Ectodermal cell (in vitro differentiated cells): ENCODE measurements at regions not wholly inside any gene's neighbourhood (a gene's known extent, or its start where the extent isn't known, plus 50 kb on each side); places are given as distances from the start of the nearest gene placed in this dataset.

Experiments
- H3K27ac ChIP-seq: 2 replicates; pipeline ENCODE4 v1.7.0; 2013; ENCODE audit warnings: mild to moderate bottlenecking, low read depth, low read length; ENCODE audit not compliant: insufficient read depth, poor library complexity, severe bottlenecking
- H3K27me3 ChIP-seq: 2 replicates; pipeline ENCODE4 v1.7.0; 2013; ENCODE audit warnings: mild to moderate bottlenecking, low read length; ENCODE audit not compliant: insufficient read depth, control insufficient read depth, poor library complexity, severe bottlenecking
- H3K36me3 ChIP-seq: one replicate; pipeline ENCODE4 v1.7.0; 2013; ENCODE audit warnings: low read length; ENCODE audit not compliant: control insufficient read depth, insufficient read depth
- H3K4me1 ChIP-seq: one replicate; pipeline ENCODE4 v1.7.0; 2013; ENCODE audit warnings: low read length; ENCODE audit not compliant: control insufficient read depth, insufficient read depth
- H3K4me3 ChIP-seq: 2 replicates; pipeline ENCODE4 v1.7.0; 2013; ENCODE audit warnings: low read depth, low read length, control low read depth; ENCODE audit not compliant: insufficient read depth
- H3K9me3 ChIP-seq: 2 replicates; pipeline ENCODE4 v1.7.0; 2013; ENCODE audit warnings: mild to moderate bottlenecking, low read length, moderate library complexity; ENCODE audit not compliant: control insufficient read depth
- WGBS, 2 experiments: methylation state at CpG; one replicate each; pipeline ENCODE4 v1.1.7; 2013; ENCODE audit warnings: missing lambda C conversion rate in 2 of 2; 5-methylcytosine and 5-hydroxymethylcytosine counted together

DNA sequence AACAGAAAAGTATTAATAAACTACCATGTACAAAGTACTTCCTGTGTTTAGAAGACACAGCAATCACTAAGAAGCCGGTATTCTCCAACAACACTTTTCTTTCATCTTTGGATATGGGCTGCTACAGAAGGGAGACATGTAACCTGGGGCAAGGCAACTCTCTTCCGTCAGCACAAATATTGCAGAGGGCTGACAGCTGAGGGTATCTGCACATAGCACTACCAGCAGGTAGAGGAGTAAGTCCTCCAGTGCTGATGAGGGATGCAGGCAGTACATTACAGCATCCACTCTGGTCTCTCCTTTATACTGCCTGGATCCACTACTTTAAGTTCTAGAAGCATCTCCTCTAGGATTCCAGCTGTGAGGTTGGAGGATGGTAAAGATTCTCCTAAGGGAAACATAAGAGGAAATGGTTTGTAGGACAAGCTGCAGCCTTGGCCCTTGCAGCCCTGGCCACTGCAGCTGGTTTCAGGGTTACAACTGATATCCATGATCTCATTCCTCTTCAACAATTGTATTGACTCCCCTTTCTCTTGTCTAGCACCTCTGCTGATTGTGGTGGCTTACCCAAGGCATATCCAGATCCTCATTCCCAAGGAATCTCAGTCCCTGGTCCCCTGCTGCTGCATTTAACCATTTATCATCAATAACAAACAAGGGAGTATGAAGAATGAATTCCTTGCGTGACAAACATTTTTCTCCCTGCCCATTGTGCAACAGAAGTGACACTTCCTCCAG, 110.7 kb upstream of the ADGRF1 start:
- H3K4me1 ChIP-seq = no peaks in the 10 kb centered on the region
- no peaks in the 10 kb centered on the region for H3K27me3 ChIP-seq
- H3K27ac ChIP-seq = no peak overlapping the region
- WGBS, 2 experiments = 94 to 99% methylated on average over 3 of the region's 3 CpGs
- H3K4me3 ChIP-seq = no peak overlapping the region
- no peaks in the 10 kb centered on the region for H3K9me3 ChIP-seq
- no peaks in the 10 kb centered on the region for H3K36me3 ChIP-seq

DNA sequence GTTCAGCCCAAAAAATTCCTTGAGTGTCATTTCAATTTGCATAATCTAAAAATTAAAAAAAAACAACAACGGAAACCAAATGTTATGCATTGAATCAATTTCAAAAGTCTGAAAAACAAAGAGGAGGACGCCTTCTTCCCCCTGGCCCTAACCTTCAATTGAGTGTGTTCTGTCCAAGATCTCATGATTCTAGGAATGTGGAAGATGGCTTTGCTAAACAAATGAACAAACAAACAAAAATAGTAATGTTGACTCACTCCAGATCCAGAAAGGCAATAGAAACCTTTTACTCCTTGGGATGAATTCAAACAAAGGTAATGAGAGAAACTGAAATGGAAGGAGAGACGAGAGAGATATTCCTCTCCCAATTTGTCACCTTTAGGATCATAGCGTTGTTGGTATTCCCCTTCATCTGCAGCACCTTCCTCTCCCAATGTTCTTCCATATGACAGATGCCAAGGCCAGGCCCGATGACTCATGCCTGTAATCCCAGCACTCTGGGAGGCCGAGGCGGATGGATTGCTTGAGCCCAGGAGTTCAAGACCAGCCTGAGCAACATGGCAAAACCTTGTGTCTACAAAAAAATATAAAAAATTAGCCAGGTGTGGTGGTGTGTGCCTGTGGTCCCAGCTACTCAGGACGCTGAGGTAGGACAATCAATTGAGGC, 109.2 kb upstream of the ADGRF1 start:
- Histone ChIP-seq H3K4me3 (no peak overlapping the region), H3K36me3 (no peaks in the 10 kb centered on the region), H3K4me1 (peaks cover 9% of the 10 kb centered on the region), H3K27me3 (no peaks in the 10 kb centered on the region), H3K9me3 (no peaks in the 10 kb centered on the region), H3K27ac (no peak overlapping the region)
- WGBS, 2 experiments = 88 to 93% methylated on average over 8 of the region's 8 CpGs

DNA sequence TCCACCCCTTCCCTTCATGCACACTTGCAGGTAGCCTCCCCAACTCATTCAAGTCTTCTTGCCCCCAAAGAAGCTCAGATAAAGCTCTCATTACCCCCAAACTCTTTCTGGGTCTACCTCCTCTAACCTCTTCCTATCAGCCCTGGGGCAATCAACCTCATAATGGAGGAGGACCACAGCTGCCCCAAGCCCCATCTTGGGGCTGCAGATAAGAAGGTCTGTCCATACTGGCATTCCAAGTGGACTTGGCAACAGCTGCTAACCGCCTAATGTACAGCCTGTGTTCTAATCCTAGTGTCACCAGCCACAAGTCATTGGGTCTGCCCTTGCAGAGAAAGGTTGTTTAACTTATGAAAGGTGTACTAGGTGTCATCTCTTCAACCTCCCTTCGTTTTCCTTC, 107.4 kb upstream of the ADGRF1 start:
- Histone ChIP-seq H3K9me3 (no peaks in the 10 kb centered on the region), H3K36me3 (no peaks in the 10 kb centered on the region), H3K4me3 (no peak overlapping the region), H3K27ac (no peak overlapping the region), H3K27me3 (no peaks in the 10 kb centered on the region), H3K4me1 (peaks cover 9% of the 10 kb centered on the region)
- WGBS, 2 experiments = 72 to 85% methylated on average over 2 of the region's 2 CpGs

DNA sequence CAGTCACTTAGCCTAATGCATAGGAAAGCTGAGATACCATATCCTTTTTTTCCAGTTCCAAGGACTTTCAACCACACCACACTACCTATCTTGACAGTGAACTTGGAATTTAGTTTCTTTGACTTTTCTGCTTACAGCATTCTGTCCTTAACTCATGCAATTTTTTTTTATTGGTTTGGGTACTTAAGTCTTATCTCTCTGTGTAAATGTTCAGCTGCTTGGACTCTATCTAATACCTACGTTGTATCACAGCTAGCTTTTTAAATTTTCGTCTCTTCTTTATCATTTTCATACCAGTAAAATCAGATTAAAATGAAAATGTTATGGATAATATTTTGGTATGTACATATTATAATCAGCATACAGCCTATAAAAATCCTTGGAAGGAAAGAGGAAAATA, 106.9 kb upstream of the ADGRF1 start:
- H3K4me3 ChIP-seq = no peak overlapping the region
- H3K27ac ChIP-seq = no peak overlapping the region
- no peaks in the 10 kb centered on the region for H3K9me3 ChIP-seq
- no peaks in the 10 kb centered on the region for H3K36me3 ChIP-seq
- no peaks in the 10 kb centered on the region for H3K27me3 ChIP-seq
- H3K4me1 ChIP-seq = peaks cover 9% of the 10 kb centered on the region
- WGBS, 2 experiments = no CpG with 5 or more reads among the region's 2 CpGs

DNA sequence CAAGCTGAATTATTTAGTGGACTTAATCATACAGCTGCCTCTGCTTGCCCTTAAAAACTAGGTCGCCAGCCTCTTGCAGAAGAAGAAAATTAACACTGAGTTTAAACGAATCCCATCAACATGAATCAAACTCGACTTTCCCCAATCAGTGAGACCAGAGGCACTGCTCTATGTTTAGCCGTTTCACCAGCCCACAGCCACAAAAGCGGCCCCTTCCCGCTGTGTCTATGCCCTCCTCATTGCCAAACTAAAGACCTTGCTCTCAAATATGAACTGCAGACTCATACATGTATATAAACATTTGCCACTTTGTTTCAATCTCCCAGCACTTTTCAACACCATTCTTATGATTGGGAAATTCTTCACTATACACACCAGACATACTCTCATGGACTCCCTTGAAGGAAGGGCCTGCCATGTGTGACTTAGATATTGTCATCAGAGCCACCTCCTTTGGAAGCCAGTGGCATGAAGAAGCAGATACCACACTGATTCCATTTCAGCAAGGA, 105.8 kb upstream of the ADGRF1 start:
- WGBS, 2 experiments = 87 to 92% methylated on average over 6 of the region's 6 CpGs
- H3K4me3 ChIP-seq = no peak overlapping the region
- no peaks in the 10 kb centered on the region for H3K36me3 ChIP-seq
- H3K4me1 ChIP-seq = peaks cover 9% of the 10 kb centered on the region
- no peaks in the 10 kb centered on the region for H3K9me3 ChIP-seq
- no peak overlapping the region for H3K27ac ChIP-seq
- no peaks in the 10 kb centered on the region for H3K27me3 ChIP-seq

DNA sequence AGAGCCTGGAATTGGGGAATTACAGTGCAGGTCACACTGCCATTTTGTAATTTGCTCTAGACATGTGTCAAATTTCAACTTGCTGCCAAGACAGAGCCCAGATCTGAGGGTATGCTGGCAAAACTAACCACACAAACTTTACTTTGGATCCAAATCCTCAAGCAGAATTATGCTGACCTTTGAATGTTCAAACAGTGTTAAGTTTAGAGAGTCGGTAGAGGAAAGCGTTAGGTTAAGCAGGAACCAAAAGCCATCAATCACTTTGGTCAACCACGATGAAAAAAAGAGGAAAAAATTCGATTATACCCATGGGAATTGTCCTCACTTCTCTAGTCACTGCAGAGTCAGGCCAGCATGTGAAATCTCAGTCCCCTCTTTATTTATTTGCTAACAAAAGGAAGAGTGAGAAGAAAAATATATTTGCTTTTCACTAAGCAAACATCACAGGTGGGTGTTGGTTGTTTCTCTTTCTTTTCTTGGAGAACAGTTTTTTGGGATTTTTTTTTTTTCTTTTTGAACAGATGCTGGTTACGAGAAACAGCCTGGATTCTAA, 105.1 kb upstream of the ADGRF1 start:
- Histone ChIP-seq H3K27me3 (no peaks in the 10 kb centered on the region), H3K4me3 (no peak overlapping the region), H3K9me3 (no peaks in the 10 kb centered on the region), H3K36me3 (no peaks in the 10 kb centered on the region), H3K27ac (no peak overlapping the region), H3K4me1 (peaks cover 9% of the 10 kb centered on the region)
- WGBS, 2 experiments = 79 to 88% methylated on average over 4 to 5 of the region's 5 CpGs

DNA sequence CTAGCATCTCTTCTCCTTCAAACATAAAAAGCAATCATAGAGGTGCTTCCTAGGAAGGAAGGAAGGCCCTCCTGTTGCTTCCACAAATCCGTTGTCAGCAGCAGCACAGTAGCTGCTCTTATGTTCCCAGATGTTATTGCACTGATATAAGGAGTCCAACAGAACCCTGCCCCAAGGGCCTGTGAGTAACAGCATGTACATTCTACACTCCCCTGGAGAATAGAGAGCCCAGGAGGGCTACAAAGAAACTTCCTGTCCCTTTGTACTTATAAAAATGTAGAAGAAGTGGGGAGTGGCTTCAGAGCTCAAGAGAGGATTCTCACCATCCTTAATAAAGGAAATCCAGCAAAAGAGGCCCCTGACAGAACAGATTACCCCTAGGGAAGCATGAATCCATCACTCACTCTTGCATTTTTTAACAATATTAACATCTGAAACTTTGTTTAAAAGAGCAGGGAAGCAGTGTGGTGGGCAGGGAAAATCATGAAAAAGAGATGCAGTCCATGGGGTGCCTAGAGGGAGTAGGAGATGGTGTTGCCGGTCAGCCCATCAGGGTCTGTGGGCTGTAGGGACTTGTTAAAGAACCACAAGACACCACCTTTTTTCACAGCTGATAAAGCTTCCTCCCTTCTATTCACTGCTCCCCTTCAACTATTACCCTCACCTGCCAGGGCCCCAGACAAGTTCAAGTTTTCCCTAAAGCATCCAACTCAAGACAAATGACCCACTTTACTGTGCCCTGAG, 104.5 kb upstream of the ADGRF1 start:
- H3K9me3 ChIP-seq = no peaks in the 10 kb centered on the region
- no peak overlapping the region for H3K27ac ChIP-seq
- H3K4me1 ChIP-seq = peaks cover 9% of the 10 kb centered on the region
- no peak overlapping the region for H3K4me3 ChIP-seq
- WGBS, 2 experiments = 27 to 56% methylated on average over 2 of the region's 2 CpGs
- no peaks in the 10 kb centered on the region for H3K27me3 ChIP-seq
- H3K36me3 ChIP-seq = no peaks in the 10 kb centered on the region

DNA sequence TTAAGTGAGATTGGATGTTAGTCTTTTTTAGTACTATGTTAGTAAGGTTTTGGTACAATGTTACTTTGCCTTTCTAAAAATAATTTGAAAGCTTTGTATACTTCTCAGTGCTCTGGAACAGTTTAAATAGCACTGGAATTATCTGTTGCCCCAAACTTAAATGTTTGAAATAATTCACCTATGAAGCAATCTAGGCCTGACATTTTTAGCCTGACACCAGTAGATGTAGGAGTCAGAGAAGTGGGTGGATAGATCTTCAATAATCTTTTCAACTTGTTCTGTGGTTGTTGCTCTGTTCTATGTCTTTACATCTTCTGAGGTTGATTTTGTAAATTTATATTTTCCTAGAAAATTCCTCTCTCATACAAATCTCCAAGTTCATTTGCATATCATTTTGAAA, 103.1 kb upstream of the ADGRF1 start:
- H3K27me3 ChIP-seq = no peaks in the 10 kb centered on the region
- H3K36me3 ChIP-seq = no peaks in the 10 kb centered on the region
- no peaks in the 10 kb centered on the region for H3K9me3 ChIP-seq
- H3K4me1 ChIP-seq = peaks cover 9% of the 10 kb centered on the region
- H3K4me3 ChIP-seq = no peak overlapping the region
- H3K27ac ChIP-seq = no peak overlapping the region

DNA sequence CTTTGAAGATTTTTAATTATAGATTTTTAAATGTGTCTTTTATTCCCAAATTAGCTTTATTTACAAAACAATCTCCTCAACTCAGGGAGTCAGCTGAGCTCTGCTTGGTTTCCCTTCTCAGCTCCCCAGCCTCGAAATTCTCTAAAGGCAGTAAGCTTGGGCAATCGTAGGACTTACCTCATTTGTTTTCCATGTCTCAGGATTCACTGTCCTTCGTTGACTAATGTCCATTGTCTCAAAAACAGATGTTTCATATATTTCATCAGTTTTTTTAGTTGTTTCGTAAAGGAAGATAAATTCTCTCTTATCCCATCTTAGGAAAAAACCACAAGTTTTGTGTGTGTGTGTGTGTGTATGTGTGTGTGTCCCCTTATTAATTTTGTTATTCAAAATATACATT, 102.2 kb upstream of the ADGRF1 start:
- Histone ChIP-seq H3K9me3 (no peaks in the 10 kb centered on the region), H3K4me3 (no peak overlapping the region), H3K27me3 (no peaks in the 10 kb centered on the region), H3K27ac (no peak overlapping the region), H3K4me1 (peaks cover 9% of the 10 kb centered on the region), H3K36me3 (no peaks in the 10 kb centered on the region)
- 16 to 21% methylated on average over 3 of the region's 4 CpGs for WGBS, 2 experiments

DNA sequence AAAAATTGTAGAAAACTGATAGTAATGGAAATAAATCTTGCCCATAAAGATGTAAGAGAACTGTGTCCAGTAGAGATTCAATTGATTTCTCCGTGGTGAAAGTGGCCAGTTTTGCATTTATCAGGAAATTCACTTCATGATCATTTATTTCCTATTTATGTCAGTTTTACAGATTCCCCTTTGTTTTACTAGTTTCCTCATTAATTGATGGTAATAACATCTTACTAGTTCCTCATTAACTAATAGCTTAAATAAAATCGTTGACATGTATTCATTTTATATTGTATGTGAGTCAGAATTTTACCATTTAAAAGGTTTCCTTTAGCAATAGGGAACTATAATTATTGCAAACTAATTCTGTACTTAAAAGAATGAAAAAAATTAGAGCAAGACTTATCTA, 99.8 kb upstream of the ADGRF1 start:
- Histone ChIP-seq H3K4me1 (peaks cover 6% of the 10 kb centered on the region), H3K4me3 (no peak overlapping the region), H3K9me3 (no peaks in the 10 kb centered on the region), H3K27ac (no peak overlapping the region), H3K36me3 (no peaks in the 10 kb centered on the region), H3K27me3 (no peaks in the 10 kb centered on the region)
- WGBS, 2 experiments = 95 to 100% methylated on average over 1 of the region's 2 CpGs
